Medulla oblongata (tissue), 1 donor: ENCODE measurements at regions not wholly inside any gene's neighbourhood (a gene's known extent, or its start where the extent isn't known, plus 50 kb on each side); places are given as distances from the start of the nearest gene placed in this dataset.
A peak's percentile ranks its signal among the peaks of the same experiment; 100 is the strongest.

Experiments used
- DNase-seq: peaks from one replicate; pipeline ENCODE4 v3.0.0-alpha.2; 2015; ENCODE audit errors: extremely low spot score

DNA sequence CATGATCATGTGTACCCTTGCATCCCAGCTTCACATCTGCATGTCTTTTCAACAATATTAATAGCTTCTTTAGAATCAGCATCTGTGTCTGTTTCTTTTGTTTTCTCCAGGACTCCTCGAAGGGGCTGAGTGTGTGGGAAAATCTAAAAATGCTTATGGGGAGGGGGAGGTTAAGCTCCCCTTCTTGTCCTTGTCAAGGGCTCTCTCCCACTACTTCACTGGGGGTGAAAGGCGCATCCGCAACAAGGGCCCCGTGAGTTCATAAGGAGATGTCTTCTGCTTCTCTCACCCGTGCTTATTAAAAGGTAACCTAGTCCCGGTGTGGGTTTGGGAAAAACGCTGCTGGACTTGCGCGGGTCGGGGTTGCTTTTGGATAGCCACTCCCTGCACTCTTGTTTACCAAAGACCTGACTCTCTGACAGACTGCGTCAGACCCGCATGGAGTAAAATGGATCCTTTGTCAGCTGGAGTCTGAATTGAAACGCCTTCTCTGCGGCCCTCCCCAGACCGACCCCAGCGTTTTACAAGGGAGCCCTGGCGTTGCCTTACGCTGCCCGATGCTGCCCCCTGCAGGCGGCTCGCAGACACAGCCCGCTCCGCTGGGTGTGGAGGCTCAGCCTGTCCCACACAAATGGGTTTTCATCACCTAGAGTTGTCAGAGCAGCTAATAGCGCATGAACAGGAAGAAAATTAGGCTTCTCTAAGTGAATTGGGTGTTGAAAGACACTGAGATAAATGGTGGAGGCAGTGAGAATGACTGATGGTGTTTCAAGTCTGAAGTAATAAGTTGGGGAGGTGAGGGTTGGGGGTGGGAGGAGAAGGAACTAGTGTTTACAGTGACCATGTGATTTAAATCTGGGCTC lies 53.8 kb downstream of the IER5 start:
- peak; percentile 94 for DNase-seq

DNA sequence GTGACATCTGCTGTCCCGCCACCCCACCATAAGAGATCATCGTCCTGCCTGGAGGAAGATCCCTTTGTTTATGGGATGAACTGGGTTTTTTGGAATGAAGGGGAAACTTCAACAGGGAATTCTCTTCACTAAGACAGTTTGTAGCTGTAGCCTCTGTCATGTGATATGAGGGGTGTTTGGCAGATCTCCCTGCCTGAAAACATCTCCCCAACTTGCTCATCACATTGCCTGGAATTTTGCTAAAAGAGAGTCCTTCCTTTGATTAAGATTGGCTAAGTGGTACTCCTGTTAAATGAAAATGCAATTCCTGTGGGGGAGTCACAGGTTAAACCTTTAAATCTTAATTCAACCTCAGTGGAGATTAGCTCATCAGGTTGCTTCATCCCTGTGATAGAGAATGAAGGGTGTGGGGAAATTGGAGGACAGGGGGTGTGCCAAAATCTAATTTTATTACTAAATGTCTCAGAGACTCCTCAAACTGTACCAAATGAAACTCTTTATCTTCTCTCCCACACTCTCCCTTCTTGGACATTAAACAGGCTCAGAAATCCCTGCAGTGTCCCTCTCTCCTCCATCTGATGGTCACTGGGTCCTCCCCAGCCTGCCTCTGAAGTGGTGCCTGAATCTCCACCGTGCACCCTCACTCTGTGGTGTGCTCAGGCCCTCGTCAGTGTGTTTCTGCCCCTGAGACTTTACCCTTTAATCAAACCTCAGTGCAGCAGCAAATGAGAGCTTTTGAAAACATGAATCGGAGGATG lies 54.8 kb downstream of the IER5 start:
- DNase-seq, result no peak

GRCh38 chr1:181144238-181144637 lies 55.7 kb downstream of the IER5 start:
- DNase-seq, result no peak

GRCh38 chr1:181148636-181149035 lies 60.1 kb downstream of the IER5 start:
- no peak for DNase-seq

- DNase-seq, result no peak
Measured at GRCh38 chr1:181149326-181150125, 61.0 kb downstream of the IER5 start.

DNA sequence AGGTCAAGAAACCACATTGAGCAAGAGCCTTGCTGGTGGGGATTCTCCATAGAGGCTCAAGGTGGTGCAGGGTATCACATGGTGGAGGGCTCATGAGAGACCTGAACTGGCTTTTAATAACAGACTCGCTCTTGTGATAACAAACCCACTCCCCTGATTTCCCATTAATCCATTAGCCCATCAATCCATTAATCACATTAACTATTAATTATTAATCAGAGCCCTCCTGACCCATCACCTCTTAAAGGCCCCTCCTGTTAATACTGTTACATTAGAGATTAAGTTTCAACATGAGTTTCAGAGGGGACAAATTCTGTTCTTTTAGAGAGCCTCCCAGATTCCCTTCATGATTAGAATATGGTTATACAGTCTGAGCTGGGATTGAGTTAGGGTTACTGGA lies 61.8 kb downstream of the IER5 start:
- DNase-seq, result no peak

DNA sequence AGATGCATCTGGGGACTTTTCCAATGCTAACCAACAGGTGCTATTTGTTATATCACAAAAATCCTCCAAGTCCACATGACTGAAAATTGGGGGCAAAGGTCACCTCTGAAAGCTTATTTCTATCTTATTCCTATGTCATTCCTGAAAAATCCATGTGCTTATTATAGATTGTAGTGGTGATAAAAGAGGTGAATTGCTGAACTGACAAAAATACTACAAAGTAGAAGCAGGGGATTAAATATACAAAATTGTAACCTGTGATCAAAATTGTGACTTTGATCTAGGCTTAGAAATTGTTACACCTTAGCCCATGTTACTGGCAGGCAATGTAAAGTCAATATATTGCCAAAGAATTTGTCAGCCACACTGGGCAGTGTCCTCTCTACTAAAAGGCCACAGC lies 62.3 kb downstream of the IER5 start:
- no peak for DNase-seq

- no peak for DNase-seq
Measured at GRCh38 chr1:181151378-181152326, 63.2 kb downstream of the IER5 start.

DNA sequence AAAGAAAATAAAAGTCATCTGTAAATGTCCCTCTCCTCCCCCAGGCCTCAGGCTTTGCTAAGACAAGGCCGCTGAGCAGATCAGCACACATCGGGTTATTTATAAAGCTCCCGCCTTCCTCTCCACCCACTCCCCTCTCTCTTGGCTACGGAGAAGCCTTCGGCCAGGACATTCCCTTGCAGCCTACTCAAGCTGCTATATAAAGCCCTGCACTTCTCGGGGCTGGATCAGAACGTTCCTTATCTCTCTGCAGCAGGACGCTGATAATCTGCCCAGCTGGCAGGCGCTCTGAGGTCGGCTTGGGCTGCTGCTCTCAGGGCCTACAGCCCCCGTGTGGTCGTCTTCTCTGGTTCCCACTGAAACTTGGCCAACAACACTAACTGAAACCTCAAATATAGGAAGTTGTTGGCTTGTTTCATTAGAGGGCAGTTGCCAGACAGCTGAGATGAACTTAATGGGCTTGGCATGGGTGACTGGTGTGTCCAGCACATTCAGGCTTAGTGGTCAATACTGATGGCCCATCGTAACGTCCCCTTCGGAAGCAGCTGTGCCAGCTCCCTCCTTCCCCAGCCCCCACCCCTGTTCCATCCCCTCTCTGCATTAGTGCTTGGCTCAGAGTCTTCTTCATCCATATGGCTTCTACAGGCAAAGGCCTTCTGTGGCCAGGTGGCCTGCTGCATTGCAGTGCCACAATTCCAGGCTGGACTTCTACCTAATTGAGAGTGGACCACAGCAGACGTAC lies 64.6 kb downstream of the IER5 start:
- peak; percentile 85 for DNase-seq

- no peak for DNase-seq
Measured at GRCh38 chr1:181153634-181153961, 65.1 kb downstream of the IER5 start.

GRCh38 chr1:181155339-181155738 lies 66.8 kb downstream of the IER5 start:
- DNase-seq, result no peak

DNA sequence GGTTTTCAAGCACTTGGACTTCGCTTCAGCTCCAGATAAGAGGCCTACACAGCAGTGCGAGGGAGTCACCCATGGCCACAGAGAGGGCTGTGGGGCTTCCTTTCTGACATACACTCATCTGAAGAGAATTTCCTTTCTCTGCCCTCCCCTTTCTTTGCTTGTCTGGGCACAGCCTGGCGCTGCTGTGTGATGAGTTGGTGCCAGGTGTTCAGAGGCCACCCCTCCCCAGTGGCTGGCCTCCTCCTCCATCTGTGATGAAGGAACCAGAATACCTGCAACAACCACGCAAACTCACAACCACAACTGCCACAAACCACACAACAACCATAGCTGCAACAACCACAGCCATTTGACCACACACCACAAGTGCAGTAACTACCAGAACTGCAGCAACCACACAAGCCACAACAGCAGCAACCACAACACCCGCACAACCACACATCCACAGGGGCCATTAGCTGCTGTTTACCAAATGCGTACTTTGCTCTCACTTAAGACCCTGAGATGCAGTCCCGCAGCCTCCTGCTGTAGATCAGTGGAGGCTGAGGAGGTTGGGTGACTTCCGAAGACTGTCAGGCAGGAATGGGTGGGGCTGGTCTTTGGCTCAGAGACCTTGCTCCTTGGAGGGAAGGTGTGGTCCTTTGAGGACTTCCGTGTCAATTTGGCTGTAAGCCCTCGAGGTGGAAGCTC lies 71.1 kb downstream of the IER5 start:
- DNase-seq, result no peak

- no peak for DNase-seq
Measured at GRCh38 chr1:181160322-181160721, 71.8 kb downstream of the IER5 start.

DNA sequence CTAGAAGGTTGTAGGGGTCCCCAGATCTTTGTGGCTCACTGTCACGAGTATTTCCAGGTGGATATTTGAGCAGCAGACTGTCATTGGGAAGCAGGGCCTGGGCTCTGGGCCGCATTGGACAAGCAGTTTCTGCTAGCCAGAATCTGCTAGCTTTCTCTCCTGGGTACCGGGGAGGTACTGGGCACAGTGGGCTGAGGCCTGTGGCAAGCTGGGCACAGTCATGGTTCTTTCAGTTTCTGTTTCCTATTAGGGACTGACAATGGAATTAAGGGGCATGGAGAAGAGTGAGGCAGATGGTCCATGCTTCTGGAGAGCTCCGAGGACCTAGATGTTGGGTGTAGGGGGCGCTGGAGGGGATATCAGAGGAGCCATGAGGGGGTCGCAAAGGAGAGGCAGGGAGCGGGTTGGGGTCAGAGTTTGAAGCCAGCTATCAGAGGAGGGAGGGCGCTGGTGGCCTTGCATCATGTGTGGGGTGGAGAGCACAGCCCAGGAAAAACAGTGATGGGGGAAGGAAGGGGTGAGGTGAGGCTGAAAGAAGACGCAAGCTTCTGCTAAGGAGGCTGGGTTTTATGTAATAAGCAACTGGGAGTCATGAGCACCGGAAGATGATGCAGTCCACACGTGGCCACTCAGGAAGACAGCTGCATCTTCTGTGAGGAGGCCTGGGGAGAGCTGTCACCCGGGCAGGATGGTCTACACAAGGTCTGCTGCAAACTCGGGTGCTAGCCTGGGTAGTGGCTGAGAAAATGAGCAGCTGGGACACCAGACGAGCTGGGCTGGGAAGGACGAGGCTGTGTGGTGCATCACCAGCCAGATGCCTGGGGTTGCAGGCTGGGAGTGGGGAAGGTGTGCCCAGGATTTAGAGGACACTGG lies 72.7 kb downstream of the IER5 start:
- DNase-seq, result no peak

DNA sequence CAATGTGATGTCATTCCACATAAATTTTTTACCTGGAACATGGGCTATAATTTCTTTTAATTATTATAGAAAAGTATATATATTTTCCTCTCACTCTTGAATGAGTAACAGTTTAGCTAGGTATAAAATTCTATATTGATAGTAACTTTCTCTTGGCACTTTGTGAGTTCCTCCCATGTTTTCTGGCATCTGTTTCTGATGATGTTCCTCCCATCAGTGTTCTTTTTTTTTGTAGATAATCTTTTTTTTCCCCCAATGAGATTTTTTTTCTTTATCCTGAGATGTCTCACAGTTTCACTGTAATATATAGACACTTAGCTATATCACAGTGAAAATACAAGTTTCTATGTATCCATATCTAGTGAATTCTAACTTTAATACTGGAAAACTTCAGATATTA lies 75.2 kb downstream of the IER5 start:
- DNase-seq, result no peak

GRCh38 chr1:181166377-181167196 lies 78.1 kb downstream of the IER5 start:
- DNase-seq, result peak; percentile 88

DNA sequence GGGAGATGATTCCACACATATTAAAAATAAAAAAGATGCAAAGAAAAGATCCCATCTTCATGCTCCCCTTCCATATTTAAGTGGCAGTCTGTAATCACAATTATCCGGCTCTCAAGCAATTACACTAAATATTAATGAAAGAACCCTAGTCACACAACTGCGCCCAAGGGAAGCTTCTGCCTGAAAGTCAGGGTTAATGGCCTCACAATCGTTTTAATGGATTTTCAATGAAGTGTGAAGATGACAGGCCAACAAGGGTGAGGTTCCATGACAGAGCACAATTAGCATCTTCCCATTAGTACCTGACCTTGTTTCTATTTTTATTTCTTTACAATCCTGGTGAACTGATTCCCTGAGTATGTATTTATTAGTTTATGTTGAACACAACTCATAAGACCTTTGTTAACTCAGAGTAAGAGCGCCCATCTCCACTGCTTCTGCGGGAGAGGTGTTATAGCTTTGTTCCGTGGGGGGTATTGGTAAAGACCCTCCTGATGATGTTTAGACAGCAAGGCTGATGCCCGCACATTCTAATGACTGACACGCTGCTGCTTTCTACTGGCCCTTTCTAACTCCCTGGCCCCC lies 80.9 kb downstream of the IER5 start:
- DNase-seq, result no peak

GRCh38 chr1:181170194-181170593 lies 81.7 kb downstream of the IER5 start:
- no peak for DNase-seq
